ENCODE measurements at regions not wholly inside any gene's neighbourhood (a gene's known extent, or its start where the extent isn't known, plus 50 kb on each side); places are given as distances from the start of the nearest gene placed in this dataset.

DNA sequence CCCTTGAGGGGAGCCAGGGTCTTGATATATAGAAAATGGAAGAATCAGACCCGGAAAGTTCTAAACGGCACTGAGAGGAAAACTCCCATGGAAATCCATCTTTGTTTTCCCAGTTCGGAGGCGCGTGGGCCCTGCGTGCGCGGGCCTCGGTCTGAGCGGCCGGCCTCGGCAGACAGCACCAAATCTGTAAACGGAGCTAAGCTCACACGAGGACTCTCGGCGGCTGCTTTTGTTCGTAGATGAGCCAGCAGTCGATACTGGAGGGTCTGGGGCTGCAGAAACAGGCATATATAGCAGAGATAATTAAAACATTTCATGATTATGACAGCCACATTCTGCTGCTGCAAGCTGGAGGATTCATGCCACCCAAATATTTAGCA lies 68.5 kb upstream of the PPARA start:
- TF ChIP-seq, protein P1, sequence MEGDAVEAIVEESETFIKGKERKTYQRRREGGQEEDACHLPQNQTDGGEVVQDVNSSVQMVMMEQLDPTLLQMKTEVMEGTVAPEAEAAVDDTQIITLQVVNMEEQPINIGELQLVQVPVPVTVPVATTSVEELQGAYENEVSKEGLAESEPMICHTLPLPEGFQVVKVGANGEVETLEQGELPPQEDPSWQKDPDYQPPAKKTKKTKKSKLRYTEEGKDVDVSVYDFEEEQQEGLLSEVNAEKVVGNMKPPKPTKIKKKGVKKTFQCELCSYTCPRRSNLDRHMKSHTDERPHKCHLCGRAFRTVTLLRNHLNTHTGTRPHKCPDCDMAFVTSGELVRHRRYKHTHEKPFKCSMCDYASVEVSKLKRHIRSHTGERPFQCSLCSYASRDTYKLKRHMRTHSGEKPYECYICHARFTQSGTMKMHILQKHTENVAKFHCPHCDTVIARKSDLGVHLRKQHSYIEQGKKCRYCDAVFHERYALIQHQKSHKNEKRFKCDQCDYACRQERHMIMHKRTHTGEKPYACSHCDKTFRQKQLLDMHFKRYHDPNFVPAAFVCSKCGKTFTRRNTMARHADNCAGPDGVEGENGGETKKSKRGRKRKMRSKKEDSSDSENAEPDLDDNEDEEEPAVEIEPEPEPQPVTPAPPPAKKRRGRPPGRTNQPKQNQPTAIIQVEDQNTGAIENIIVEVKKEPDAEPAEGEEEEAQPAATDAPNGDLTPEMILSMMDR (conservative IDR thresholded peaks at IDR 0.05; ENCODE audit: low read length), result no peak
- TF ChIP-seq EZH2phosphoT487 (IDR thresholded peaks at IDR 0.05; ENCODE audit: borderline replicate concordance), result no peak
